NCI-H2171 (cell line): ENCODE measurements at regions not wholly inside any gene's neighbourhood (a gene's known extent, or its start where the extent isn't known, plus 50 kb on each side); places are given as distances from the start of the nearest gene placed in this dataset.
A peak's percentile ranks its signal among the peaks of the same experiment; 100 is the strongest.

Experiments
- DNase-seq: peaks from one replicate; lab custom pipeline; 2025; lab: John Stamatoyannopoulos, UW

- DNase-seq, result no peak
Measured at GRCh38 chr5:165538065-165538464, 2032.6 kb downstream of the MAT2B start.

DNA sequence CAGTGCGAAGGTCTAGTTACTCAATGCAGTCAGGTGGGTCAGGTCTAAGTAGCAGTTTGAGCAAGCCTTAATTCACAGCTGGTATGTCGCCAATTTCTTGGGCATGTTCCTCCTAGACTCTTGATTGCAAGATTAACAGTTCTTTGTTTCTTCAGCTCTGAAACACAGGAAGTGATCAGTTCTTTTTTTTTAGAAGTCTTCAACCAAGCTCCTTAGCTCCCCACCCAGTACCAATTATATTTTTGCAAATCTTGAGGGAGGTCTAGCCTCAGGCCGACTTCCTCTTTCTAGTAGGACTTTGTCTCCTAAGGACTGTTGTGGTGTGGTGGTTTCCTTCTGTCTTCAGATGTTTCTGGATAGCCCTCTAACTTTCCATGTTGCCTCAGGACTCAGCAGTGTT, 2054.2 kb downstream of the MAT2B start:
- no peak for DNase-seq

GRCh38 chr5:165560648-165561047, 2055.2 kb downstream of the MAT2B start:
- DNase-seq, result no peak

GRCh38 chr5:165565911-165566310, 2060.5 kb downstream of the MAT2B start:
- DNase-seq, result no peak

GRCh38 chr5:165569551-165569950, 2064.1 kb downstream of the MAT2B start:
- no peak for DNase-seq

DNA sequence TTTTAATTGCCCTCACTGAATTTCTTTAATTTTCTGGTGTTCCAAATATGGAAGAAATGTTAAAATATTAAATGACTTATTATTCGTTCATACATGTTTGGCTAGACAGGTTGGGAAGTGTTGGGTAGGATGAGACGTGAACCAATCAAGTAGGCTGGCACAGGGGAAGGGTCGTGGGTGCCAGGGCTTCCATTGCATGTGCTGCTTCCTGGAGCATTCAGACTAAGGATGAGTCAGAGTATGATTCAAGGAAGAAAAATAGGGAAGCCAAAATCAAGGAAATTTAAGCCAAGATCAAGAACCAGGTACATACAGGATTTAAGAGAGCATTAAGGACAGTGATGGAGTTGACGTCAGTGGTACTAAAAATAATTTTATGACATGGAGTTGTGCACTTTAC, 2068.0 kb downstream of the MAT2B start:
- no peak for DNase-seq

DNA sequence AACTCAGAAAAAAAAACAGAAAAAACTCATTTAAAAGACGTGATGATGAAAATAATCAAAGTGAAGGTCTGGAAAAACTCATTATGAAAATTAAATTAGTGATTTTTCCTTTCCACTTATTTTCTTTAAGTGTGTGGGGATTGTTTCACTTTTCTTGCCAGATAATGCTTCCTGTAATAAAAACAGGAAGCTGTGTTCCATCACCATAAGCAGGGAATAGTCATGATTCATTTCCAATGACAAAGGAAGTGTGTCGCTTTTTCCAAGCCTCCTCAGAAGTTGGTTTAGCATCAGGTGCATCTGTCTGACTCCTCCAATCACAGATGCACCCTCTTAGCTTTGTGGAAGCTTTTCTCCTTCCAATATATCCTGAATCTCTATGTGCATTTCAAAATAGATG, 2068.7 kb downstream of the MAT2B start:
- DNase-seq, result no peak

- DNase-seq, result no peak
Measured at GRCh38 chr5:165576678-165577275, 2071.4 kb downstream of the MAT2B start.

GRCh38 chr5:165579911-165580310, 2074.5 kb downstream of the MAT2B start:
- no peak for DNase-seq

- DNase-seq, result no peak
Measured at GRCh38 chr5:165594693-165595092, 2089.3 kb downstream of the MAT2B start.

GRCh38 chr5:165602529-165602928, 2097.1 kb downstream of the MAT2B start:
- no peak for DNase-seq

DNA sequence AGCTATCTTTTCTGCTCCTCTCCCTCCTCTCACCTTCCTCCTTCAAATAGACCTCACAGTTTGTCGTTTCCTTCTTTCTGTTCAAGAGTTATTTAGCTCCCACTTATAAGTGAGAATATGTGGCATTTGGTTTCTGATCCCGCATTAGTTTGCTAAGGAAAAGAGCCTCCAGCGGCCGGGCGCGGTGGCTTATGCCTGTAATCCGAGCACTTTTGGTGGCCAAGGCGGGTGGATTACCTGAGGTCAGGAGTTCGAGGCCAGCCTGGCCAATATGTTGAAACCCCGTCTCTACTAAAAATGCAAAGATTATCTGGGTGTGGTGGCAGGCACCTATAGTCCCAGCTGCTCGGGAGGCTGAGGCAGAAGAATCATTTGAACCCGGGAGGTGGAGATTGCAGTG, 2101.6 kb downstream of the MAT2B start:
- DNase-seq, result no peak

DNA sequence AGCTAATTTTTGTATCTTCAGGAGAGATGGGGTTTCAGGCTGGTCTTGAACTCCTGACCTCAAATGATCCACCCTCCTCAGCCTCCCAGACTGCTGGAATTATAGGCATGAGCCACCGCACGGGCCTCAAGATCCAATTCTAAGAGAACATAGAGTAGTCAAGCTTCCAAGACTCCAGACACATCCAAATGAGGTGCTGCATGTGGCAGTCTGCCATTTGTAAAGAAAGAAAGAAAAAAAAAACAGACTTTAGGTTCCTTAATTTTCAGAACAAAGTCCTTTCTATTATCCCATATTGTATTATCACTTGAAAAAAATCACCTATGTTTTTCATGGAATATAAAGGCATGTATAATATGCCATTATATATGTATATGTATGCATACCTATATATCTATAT, 2104.5 kb downstream of the MAT2B start:
- DNase-seq, result no peak

- DNase-seq, result no peak
Measured at GRCh38 chr5:165616490-165617405, 2111.3 kb downstream of the MAT2B start.

DNA sequence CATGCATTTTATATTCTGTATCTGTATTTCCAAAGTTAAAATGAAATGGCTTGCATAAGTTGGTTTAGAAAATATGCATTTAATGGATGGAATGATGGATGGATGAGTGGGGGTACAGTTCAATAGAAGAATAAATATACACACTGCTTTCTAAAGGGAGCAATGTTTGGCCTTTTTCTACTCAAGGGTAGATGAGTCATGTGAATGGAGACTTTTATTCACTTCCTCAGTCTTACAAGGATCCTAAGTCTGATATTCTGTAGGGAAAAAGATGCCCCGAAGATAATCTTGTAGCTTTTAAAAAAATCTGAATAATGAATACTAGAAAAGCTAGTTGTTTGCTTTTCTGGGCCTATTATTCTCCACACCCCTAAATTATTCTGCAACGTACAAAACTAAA, 2112.1 kb downstream of the MAT2B start:
- no peak for DNase-seq

DNA sequence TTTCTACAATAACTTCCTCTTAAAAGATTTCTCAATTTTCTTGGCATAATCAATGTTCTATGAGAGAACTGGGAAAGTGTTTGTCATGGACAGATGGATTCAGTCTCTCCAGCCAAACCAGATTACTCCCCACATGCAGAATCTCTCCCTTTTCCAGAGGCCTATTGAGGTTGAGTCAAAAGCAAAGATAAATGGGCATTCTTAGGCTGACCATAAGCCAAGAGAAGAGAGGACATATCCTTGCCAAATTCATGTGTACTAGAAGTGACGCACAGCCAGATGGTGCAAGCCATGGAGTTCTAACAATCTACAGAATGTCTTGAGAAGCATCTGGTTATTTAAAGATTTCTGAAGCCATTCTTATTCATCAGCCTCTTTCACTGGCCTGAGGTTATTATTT, 2115.0 kb downstream of the MAT2B start:
- DNase-seq, result no peak

DNA sequence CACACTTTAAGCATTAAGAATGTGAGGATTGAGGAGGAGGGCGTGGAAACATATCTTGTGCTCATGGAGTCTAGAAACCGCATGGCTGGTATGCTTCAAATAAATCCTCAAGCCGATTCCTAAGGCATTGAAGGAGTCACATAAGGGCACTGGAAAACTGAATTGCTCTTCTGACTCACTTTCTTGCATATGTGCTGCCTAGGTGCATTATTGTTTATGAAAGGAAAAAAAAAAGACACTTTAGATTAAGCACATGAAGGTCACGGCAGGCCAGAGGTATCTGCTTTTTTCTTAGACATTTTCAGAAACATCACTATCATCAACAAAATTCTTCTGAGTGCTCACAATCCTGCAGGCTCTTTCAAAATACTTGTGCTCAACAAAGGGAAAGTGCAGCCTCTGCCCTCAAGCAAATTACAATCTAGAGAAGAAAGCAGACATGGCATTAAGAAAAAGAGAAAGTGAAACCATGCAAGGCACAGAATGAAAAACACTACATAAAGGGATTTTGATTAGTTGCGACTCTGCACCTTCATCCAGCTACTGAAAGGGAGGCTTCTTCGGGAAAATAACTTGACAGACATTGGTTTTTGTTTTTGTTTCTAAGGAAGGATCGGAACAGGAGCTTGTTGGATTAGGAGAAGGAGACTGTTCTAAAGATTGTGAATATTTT, 2117.6 kb downstream of the MAT2B start:
- DNase-seq, result no peak

- DNase-seq, result no peak
Measured at GRCh38 chr5:165624166-165624946, 2118.9 kb downstream of the MAT2B start.

- DNase-seq, result no peak
Measured at GRCh38 chr5:165626161-165626560, 2120.7 kb downstream of the MAT2B start.

DNA sequence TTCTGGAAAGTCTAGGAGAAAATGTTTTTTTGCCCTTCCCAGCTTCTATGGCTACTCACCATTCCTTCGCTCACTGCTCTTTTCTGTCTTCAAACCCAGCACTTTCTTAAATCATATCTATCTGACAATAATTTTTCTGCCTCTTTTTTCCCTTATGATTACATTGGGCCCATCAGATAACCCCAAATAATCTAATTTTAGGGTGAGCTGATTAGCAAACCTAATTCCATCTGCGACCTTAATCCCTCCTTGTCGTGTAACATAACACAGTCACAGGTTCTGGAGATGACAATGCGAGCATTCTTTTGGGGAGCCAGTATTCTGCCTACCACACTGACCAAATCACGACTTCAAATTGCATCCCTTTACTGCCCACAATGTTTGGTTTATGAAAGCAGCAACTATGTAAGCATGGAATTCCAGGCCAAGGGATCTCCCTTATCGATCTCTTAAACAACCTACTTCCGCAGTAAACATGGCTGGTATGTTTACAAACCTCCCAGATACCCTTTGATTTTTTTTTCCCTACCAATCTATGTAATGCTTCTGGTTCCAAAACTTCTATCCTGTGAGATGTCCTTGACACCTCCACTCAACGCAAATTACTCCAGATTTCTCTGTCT, 2122.2 kb downstream of the MAT2B start:
- DNase-seq, result no peak

DNA sequence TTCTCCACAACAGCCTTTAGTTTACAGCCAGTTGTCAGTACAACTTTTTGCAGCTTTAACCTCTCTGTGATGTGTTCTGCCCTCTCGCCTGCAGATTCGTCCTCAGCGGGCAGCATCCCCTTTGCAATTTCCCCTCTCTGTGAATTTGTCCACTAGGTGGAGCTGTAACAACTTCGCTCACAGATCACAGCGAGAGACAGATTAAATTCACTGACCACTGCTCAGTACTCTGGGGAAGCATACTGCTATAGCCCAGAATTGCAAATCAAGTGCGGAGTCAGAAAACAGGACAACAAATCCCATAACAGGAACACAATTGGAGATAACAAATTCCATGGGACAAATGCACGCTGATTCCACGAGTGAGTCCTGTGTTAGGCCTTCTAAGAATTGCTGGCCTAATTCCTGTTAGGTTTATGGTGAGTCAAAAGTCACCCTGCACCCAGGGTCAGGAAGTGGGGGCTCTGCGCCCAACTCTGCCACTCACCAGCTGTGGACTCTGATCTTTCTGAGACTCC, 2124.9 kb downstream of the MAT2B start:
- DNase-seq, result peak; percentile 2

DNA sequence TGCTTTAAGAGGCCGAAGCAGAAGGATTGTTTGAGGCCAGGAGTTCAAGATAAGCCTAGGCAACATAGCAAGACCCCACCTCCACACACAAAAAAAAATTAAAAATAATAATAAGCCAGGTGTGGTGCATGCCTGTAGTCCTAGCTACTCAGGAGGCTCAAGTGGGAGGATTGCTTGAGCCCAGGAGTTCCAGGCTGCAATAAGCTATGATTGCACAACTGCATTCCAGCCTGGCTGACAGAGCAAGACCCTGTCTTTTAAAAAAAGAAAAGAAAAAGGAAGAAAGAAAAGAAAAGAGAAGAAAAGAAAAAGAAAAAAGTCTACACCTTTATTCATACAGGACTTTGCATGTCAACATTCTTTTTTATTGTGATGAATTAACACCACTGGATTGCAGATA, 2125.8 kb downstream of the MAT2B start:
- DNase-seq, result no peak
